ENCODE measurements at regions not wholly inside any gene's neighbourhood (a gene's known extent, or its start where the extent isn't known, plus 50 kb on each side); places are given as distances from the start of the nearest gene placed in this dataset.

DNA sequence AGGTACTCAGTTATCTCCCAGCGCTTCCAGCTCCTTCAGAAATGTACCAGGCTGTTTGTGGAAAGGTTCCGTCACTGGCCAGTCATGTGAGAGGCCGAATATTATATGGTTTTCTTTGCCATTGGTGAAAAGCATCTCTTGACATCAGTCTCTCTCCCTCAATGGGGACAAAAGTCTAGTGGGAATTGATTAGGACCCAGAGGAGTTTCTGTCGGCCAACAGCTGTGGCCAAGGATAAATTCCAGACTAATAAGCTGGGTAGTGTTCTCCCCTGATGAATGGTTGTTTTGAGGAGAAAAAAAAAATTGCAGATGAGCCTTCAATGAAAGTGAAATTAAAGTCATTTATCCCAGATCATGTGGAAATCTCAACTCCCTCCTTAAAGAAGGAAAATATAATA is 404.7 kb upstream of the THRB start:
- TF ChIP-seq, protein P1, sequence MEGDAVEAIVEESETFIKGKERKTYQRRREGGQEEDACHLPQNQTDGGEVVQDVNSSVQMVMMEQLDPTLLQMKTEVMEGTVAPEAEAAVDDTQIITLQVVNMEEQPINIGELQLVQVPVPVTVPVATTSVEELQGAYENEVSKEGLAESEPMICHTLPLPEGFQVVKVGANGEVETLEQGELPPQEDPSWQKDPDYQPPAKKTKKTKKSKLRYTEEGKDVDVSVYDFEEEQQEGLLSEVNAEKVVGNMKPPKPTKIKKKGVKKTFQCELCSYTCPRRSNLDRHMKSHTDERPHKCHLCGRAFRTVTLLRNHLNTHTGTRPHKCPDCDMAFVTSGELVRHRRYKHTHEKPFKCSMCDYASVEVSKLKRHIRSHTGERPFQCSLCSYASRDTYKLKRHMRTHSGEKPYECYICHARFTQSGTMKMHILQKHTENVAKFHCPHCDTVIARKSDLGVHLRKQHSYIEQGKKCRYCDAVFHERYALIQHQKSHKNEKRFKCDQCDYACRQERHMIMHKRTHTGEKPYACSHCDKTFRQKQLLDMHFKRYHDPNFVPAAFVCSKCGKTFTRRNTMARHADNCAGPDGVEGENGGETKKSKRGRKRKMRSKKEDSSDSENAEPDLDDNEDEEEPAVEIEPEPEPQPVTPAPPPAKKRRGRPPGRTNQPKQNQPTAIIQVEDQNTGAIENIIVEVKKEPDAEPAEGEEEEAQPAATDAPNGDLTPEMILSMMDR (IDR thresholded peaks at IDR 0.05; ENCODE audit: low read length): no peak
- no peak for TF ChIP-seq EZH2 (optimal IDR thresholded peaks at IDR 0.05; ENCODE audit: low read depth, low read length)
- no peak for TF ChIP-seq EZH2phosphoT487 (IDR thresholded peaks at IDR 0.05; ENCODE audit: low read length)
